HG03103 (cell line): ENCODE measurements at regions not wholly inside any gene's neighbourhood (a gene's known extent, or its start where the extent isn't known, plus 50 kb on each side); places are given as distances from the start of the nearest gene placed in this dataset.
A peak's percentile ranks its signal among the peaks of the same experiment; 100 is the strongest.
"Not testable (repeated sequence)": the region's sequence is repeated elsewhere in the genome, so short reads cannot be mapped to it uniquely, and the experiment has no call there.

Experiments
- ATAC-seq: cut with Tn5 transposase; IDR thresholded peaks from one replicate; pipeline ENCODE4 v1.9.1; 2021; ENCODE audit warnings: low read depth; ENCODE audit not compliant: unreplicated experiment

DNA sequence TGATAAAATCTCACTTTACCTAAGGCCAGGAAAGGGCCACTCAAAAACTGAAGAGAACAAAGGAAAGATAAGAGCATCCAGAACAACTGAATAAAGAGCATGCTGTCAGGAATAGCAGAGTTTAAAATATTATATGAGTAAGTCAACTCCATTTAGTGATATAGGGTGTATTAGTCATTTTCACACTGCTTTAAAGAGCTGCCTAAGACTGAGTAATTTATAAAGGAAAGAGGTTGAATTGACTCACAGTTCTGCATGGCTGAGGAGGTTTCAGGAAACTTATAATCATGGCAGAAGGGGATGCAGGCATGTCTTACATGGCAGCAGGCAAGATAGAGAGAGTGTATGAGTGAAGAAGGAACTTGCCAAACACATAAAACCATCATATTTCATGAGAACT lies 778.0 kb upstream of the NECTIN3 start:
- ATAC-seq, result no peak

DNA sequence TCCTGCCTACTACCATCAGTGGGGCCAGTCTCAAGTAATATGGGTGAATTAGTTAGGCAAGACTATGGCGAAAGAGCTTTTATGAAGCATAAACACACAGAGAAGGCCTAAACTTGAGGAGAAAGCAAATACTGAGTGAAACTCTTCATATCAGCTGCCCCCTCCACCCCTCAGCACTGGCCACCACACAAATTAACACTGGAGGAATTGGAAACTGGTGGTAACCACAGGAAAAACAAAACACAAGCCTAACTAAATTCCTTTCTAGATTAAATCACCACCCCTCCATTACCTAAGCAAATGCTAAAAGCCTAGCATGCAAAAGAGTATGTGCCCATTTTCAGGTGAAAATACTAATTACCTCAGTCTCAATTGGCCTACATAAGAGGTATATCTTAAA lies 774.7 kb upstream of the NECTIN3 start:
- no peak for ATAC-seq

DNA sequence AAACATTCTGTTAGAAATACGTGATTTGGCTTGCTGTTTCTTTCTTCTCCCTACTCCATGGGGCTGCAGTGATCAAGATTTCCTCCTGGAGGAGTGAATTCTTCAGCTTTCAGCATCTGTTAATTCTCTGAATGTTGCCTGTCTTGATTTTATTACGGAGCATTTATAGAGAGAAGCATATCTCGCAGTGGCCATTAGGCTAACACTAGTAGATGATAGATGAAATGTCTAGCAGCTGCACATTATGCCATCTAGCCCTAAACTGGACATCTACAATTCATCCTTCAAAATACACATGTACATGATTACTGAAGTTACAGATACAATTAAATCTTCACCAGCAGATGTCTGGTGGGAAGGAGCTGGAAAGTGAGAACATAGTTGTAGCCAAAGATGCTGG lies 769.8 kb upstream of the NECTIN3 start:
- ATAC-seq, result no peak

DNA sequence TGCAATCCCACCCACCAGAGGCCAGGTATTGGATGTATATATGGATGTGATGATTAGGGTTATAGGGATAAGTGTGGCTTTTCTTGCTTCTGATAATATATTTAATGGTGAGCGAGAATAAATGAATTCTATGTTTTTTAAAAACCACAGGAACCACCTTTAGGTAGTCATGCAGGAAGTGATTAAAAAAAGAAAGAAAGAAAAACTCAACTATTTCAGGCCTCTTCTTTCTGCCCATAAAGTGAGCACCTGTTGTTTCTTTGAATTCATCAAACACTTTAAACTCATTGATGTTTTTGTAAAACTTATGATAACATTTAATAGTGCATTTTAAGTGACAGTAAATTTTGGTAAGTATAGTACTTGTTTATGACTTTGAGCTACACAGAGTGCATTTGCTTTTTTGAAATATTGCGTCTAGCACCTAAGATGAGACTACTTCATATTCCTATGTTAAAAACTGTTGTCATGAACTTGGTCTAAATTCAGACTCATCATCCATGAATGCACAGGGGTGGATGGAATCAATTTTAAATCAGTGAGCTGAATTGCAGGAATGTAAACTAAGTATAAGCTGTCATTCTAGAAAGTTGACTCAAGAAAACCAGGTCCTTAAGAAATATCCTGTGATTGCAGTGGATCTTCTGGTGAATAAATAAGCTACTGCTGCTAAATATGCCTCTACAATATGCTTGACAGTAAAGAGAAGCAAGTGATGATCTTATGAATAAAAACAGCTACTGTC lies 764.4 kb upstream of the NECTIN3 start:
- no peak for ATAC-seq

DNA sequence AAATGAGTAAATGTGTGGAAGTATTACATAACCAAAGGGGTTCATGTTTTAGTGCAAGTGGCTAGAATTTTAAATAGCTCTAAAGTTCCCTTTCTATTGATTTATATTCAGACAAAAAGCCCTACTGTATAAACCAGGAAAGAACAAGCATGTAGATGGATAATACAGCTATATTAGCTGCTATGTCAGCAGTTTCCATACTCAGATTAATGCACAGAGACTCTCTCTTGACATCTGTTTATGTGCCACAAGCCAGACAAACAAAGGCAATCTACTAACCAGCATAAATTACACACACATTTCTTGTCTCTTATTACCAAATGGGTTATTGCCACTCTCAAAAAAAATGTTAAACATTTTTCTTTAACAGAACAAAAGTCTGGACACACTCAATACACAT lies 760.1 kb upstream of the NECTIN3 start:
- ATAC-seq, result no peak

DNA sequence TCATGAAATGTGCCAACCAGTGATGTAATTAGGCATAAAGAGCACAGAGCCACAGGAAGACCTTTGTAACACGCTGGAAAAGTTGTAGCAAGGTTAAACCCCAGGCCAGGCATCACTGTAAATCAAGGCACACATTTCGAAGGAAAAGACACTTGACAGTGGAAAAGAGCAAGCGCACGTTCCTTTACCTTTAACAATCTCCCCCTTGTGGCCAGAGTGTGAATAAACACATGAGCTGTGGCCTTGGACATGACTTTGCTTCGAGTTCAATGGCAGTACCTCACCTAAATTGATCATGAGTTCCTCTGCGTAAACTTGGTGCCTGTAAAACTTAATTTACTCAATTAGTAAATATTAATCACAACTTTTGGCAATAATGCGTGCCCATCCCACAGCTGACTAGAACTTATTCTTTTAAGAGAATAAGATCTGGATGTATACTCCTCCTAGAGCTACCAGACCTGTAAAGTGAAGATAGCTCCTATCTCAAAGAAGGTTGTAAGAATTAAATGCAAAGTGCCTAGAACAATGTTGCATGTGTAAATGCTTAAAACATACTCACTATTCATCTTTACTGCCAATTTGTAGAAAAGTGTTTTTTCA lies 757.0 kb upstream of the NECTIN3 start:
- ATAC-seq, result peak; percentile 93

DNA sequence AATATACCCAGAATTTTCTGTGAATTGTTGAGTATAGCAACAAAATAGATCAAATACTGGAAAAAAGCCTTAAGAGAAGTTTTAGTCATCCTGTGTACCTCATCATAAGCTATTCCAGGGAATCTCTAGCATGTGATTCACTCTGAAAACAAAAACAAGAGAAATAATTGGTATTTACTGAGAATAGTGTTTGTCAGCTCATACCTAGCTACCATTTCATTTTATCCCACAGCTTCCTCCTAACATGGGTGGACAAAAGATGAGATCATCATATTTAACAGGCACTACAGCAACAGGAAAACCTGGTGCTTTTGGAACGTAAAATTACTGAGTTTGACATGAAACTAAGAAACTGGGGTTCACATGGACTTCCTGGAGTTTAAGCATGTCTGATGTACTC lies 753.5 kb upstream of the NECTIN3 start:
- no peak for ATAC-seq

DNA sequence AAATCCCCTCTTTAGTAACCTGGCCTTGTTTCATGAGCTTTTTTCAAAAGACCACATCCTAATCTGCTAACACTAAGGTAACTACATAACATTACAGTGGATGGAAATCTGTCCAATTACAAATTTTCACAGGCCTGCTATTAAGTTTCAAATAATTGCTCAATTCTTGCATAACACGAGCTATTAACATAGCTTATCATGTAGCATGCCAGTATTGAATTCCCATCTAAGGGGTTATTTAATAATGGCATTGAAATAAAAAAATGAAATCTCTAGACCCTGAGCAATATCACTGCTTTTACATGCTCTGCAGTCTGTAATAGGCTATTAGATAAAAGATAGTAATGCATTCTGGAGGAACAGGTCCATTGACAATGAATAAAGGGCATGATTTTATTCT lies 748.3 kb upstream of the NECTIN3 start:
- no peak for ATAC-seq

DNA sequence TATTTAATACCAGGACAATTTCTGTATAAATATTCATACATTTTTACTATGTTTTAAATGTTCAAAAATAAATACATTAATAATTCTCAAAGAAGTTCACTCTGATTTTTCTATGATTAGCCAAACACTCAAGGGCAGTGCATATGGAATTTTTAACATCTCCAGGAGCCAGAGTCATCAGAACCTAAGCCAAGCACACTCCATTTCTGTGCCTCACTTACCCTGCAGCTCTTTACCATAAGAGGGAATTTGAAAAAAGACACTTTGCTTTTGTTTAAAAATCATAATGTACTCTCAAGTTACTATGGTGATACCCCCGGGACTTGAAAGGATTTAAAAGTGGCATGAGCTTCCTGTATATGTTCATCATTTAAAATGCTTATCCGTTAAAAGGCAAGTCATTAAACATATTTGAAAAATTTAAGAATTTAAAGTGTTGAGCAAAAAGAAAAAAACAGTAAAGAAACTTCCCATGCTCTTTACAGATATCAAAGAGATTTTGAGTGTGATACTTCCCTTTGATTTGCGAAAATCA lies 747.4 kb upstream of the NECTIN3 start:
- ATAC-seq, result no peak

DNA sequence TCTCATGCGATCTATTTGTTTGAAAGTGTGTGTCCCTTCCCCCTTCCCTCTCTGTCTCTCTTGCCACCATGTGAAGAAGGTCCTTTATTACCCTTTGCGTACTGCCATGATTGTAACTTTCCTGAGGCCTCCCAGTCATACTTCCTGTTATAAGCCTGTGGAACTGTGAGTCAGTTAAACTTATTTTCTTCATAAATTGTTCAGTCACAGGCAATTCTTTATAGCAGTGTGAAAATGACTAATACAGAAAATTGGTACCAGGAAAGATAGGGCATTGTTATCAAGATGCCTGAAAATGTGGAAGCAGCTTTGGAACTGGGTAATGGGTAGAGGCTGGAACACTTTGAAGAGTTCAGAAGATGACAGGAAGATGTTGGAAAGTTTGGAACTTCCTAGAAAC lies 743.7 kb upstream of the NECTIN3 start:
- no peak for ATAC-seq

DNA sequence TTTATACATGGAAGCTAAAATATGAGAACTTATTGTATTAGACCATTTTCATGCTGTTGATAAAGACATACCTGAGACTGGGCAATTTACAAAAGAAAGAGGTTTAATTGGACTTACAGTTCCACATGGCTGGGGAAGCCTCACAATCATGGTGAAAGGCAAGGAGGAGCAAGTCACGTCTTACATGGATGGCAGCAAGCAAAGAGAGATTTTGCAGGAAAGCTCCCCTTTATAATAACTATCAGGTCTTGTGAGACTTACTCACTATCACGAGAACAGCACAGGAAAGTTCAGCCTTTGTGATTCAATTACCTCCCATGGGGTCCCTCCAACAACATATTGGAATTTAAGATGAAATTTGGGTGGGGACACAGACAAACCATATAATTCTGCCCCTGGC lies 740.1 kb upstream of the NECTIN3 start:
- not testable (repeated sequence) for ATAC-seq

DNA sequence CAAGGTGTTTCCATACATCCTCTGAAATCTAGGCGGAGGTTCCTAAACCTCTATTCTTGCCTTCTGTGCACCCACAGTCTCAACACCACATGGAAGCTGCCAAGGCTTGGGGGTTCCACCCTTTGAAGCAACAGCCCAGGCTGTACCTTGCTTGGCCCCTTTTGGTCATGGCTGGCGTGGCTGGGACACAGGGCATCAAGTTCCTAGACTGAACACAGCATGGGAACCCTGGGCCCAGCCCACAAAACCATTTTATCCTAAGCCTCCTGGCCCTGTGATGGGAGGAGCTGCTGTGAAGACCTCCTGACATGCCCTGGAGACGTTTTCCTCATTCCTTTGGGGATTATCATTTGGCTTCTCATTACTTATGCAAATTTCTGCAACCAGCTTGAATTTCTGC lies 739.0 kb upstream of the NECTIN3 start:
- ATAC-seq, result no peak

DNA sequence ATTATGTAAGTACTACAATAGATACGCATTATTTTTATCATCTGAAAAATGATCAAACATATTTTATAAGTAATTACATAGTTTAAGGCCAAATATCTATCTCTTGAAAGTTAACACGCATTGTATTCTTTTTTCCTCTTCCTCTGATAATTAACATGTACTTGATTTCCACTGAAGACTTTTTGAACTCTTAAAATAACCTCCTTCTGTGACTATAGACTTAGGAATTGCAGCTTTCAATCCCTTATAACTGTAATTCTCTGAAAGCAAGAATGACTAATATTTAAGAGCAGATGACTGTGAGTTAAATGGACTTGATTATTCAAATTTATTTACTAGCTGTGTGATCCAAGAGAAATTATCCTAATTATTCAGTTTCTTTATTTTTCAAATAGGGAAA lies 730.6 kb upstream of the NECTIN3 start:
- no peak for ATAC-seq

DNA sequence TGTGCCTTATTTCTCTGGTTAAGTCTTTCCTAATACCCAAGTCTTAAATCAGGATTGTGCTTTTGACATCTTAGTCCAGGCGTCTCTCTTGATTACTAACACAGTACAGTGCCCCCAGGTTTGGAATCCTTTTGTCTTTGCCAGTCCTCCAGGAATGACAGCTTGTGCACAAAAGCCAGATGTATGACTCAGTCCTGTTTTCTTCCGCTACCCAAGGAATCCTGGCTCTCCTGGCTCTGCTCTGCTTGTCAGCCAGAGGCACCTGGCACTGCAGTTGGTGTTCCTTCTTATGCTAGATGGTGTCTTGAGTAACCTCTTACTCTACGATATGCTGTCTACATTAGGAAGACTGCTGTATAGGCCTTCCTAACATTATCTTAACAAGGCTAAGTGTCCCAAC lies 728.2 kb upstream of the NECTIN3 start:
- ATAC-seq, result peak; percentile 19

DNA sequence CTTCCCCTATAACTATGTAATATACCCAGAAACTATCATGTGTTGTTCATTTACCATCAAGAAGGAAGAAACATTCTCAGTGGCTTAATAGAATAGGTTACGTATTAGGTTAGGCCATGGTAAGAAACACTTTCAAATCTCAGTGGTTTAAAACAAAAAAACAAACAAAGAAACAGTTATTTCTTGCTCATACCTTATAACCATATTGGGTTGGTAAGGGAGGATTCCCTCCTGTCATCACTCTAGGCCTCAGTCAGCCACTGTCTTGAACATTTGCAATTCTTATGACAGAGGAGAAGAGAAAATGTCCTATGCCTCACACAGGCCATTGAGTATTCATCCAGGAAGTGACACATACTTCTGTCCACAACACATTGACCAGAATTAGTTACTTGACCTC lies 727.7 kb upstream of the NECTIN3 start:
- ATAC-seq, result peak; percentile 48

DNA sequence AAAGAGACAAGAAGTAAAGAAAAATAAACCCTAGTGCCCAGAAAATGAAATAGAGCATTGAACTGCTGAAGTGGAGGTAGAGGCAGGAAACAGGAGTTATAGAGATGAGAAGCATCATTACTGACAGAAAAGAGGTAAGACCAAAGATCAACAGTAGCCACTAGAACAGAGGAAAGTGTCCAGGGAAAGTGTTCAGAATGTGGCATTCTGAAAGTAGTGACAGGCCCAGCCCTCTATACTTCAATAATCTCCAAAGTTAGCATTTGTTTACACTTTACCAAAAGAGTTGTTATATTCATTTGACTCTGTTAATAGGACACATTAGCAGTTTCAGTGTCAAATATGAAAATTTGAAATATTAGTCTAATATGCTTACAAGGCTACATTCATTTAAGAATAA lies 727.1 kb upstream of the NECTIN3 start:
- ATAC-seq, result no peak

DNA sequence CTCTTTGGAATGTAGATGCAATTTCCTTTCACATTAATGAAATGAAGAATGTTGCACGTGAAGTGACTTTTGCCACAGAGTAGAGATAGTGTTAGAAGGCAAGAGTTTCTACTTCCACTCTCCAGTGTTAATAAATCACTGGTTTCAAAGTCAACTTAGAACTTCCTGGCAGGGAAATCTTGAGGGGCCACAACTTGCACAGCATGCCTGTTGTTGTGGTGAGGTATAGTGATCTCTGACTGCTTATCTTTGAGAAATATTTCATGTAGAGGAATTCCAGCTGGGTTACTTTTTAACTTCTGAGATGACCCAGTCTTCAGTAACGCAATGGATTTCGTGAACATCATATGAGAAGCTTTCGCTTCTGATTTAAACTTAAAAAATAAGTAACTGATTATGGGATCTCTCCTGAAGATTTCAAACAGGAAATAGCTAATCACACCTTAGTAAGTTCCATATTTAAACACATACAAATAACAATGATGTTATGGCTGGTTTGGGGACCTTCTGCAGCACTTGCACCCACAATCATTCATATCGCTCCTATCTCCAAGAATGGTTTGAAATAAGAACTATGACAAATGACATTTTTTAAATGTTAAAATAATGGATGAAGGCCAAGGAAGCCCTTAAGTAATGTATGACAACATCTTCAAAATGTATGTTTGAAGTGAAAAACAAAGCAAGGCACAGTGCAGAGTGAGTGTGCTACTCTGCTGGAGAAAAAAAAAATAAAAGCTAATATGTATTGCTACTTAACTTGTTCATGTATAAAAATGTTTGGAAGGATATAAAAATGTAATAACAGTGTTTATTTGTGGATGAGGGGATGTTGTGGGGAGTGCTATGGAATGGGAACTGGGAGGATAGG lies 726.5 kb upstream of the NECTIN3 start:
- no peak for ATAC-seq

DNA sequence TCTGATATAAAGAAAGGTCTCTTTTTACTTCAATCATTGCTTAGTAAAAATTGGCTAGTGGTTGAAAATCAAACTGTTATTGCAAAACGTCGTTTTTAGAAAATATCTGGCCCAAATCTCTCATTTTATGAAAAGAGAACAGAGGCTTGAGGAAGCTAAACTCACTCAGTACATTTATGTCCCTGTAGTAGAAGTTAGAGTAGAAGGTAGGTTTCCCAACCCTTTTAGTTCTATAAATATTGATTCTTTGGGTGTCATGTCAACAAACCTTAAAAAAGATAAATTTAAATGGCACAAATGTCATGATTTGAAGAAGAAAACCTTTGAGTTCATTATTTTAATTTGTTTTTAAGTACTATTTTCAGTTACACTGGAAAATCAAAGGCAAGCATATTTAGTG lies 722.3 kb upstream of the NECTIN3 start:
- no peak for ATAC-seq

DNA sequence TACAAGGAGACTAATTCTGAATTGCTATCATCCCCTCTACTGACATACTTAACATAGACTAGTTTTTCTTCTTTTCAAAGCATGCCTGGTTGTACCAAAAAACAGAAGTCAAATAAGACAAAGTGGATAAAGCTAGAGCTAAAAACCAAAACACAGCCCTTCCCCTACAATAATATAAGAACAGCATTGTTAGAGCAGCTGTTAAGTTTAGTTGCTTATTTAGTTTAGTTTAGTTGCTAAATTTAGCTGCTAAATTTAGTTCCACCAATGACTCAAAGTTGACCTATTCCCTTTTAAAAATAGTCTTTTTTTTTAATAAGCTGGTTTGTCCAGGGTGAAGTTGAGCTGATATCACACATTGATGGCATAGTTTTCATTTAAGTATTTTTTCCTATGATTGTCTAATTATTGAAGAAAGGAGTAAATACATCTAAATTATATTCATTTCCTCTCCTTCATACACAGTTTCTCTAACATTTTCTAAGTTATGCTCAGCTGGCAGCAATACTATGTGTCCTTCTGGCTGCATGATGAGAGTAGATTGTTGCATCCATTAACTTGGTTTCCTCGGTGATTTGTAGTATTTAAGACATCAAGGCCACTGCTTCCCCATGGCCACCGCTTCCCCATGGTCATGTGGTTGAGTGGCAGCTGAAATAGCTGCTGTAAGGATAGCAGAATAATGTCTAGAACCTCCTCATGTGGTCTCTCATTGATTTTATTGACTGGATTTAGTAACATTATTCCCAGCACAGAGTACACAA lies 718.6 kb upstream of the NECTIN3 start:
- no peak for ATAC-seq

DNA sequence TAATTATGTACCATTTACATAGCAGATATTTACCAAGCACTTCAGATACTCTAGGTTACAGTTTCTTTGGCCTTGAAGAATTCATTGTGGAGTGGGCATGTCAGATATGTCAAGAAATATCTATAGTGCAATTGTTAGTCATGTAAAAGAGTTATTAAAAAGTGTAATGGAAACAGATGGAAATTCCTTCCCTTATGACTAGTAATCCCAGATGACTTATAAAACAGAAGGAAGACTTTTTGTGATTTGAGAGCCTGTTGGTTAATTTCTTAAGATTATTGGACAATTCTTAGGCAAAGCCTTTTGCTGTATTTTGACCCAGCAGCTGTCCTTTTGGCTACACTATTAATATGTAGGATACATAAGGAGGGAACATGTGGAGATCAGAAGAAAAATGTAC lies 708.9 kb upstream of the NECTIN3 start:
- no peak for ATAC-seq

DNA sequence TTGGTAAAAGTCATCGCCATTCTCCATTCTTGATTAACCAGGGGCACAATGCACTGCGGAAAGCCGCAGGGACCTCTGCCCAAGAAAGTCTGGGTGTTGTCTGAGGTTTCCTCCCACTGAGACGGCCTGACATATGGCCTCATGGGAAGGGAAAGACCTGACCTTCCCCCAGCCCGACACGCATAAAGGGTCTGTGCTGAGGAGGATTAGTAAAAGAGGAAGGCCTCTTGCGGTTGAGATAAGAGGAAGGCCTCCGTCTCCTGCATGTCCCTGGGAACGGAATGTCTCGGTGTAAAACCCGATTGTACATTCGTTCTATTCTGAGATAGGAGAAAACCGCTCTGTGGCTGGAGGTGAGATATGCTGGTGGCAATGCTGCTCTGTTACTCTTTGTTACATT lies 704.3 kb upstream of the NECTIN3 start:
- ATAC-seq, result not testable (repeated sequence)
